HepG2 (cell line): ENCODE measurements at regions not wholly inside any gene's neighbourhood (a gene's known extent, or its start where the extent isn't known, plus 50 kb on each side); places are given as distances from the start of the nearest gene placed in this dataset.

Source experiments
- ARHGAP35 ChIP-seq: sonication (generic); formaldehyde crosslinking; IDR thresholded peaks from 2 replicates; pipeline ENCODE4 v1.9.0; 2022; ENCODE audit warnings: mild to moderate bottlenecking, inconsistent platforms, moderate library complexity, missing genetic modification reagents, borderline replicate concordance
- CBX1 ChIP-seq: IDR thresholded peaks from one replicate; pipeline ENCODE4 v1.6.1; 2016; ENCODE audit warnings: antibody characterized with exemption, low read depth
- CTCF ChIP-seq: sonication (generic); formaldehyde crosslinking; IDR thresholded peaks from 2 replicates; pipeline ENCODE4 v1.5.0; 2020; ENCODE audit warnings: mild to moderate bottlenecking, missing genetic modification reagents, moderate library complexity
- JUN ChIP-seq: sonication (generic); formaldehyde crosslinking; IDR thresholded peaks from 2 replicates; pipeline ENCODE4 v1.4.0; 2020; ENCODE audit warnings: mild to moderate bottlenecking, missing genetic modification reagents
- KAT2B ChIP-seq: fragments of 150-350 bp; IDR thresholded peaks from 2 replicates; pipeline ENCODE4 v1.6.1; 2014; ENCODE audit warnings: low read depth, low read length, borderline replicate concordance
- MAZ ChIP-seq, 2 experiments: sonication (generic) in 1 of 2; formaldehyde crosslinking in 1 of 2; IDR thresholded peaks; 2 replicates each; pipeline versions ENCODE4 v1.5.0 to v1.6.1; 2012 to 2020; ENCODE audit warnings: low read depth in 2 of 2, mild to moderate bottlenecking in 2 of 2, borderline replicate concordance in 1 of 2, improper control_type of control experiment in 1 of 2, low read length in 1 of 2, missing genetic modification reagents in 1 of 2, moderate library complexity in 1 of 2
- MYC ChIP-seq: sonication (generic); formaldehyde crosslinking; IDR thresholded peaks from 2 replicates; pipeline ENCODE4 v1.9.0; 2021; ENCODE audit warnings: missing genetic modification reagents, borderline replicate concordance
- NFRKB ChIP-seq: fragments of 450-650 bp; IDR thresholded peaks from 2 replicates; pipeline ENCODE4 v1.6.1; 2017
- POLR2A ChIP-seq, 2 experiments: IDR thresholded peaks; 2 replicates each; pipeline ENCODE4 v1.6.1; 2011; ENCODE audit warnings: low read depth in 2 of 2, low read length in 2 of 2, mild to moderate bottlenecking in 1 of 2, moderate library complexity in 1 of 2; ENCODE audit not compliant: insufficient read depth in 1 of 2
- RAD21 ChIP-seq: fragments of 450-650 bp; formaldehyde crosslinking; IDR thresholded peaks from 2 replicates; pipeline ENCODE4 v1.5.0; 2020; ENCODE audit warnings: mild to moderate bottlenecking
- TAF1 ChIP-seq: sonication (generic); formaldehyde crosslinking; IDR thresholded peaks from 2 replicates; pipeline ENCODE4 v1.4.0; 2020; ENCODE audit warnings: missing genetic modification reagents
- ZBTB7A ChIP-seq: sonication (generic); formaldehyde crosslinking; IDR thresholded peaks from 2 replicates; pipeline ENCODE4 v1.8.0; 2022; ENCODE audit warnings: mild to moderate bottlenecking, missing genetic modification reagents

- TF ChIP-seq JUN (CRISPR knock-in tag): no peak
- no peak for TF ChIP-seq NFRKB
- TF ChIP-seq KAT2B: no peak
- TF ChIP-seq TAF1: no peak
- TF ChIP-seq ARHGAP35 (CRISPR knock-in tag): no peak
- no peak for TF ChIP-seq CBX1
- TF ChIP-seq MYC (CRISPR knock-in tag): no peak
- no peak for TF ChIP-seq RAD21 (CRISPR knock-in tag)
- TF ChIP-seq CTCF (CRISPR knock-in tag): no peak
- TF ChIP-seq ZBTB7A (CRISPR knock-in tag): no peak
- no peak for TF ChIP-seq MAZ (IDR thresholded peaks at IDR 0.05; ENCODE audit: borderline replicate concordance, low read depth, low read length)
- TF ChIP-seq MAZ (CRISPR knock-in tag; IDR thresholded peaks at IDR 0.05; ENCODE audit: low read depth): no peak
- no peak for TF ChIP-seq POLR2A (IDR thresholded peaks at IDR 0.05; ENCODE audit: insufficient read depth in 1 of 2, low read depth in 2 of 2, low read length in 2 of 2)
These were observed 237.4 kb upstream of the LRTM1 start for GRCh38 chr3:55165278-55165677.
